K562 (cell line): ENCODE measurements at regions not wholly inside any gene's neighbourhood (a gene's known extent, or its start where the extent isn't known, plus 50 kb on each side); places are given as distances from the start of the nearest gene placed in this dataset.

ENCODE experiments used
- ARHGAP35 ChIP-seq: fragments of 450-650 bp; IDR thresholded peaks from 2 replicates; pipeline ENCODE4 v1.6.1; 2018; ENCODE audit not compliant: partially characterized antibody
- ATF1 ChIP-seq, 2 experiments: fragments of 450-650 bp in 1 of 2; IDR thresholded peaks; 2 replicates each; pipeline ENCODE4 v1.6.1; 2016; ENCODE audit warnings: missing compliant biosample characterization in 1 of 2, missing genetic modification characterization in 1 of 2
- CBX5 ChIP-seq: IDR thresholded peaks from 2 replicates; pipeline ENCODE4 v1.6.1; 2014; ENCODE audit warnings: low read depth, borderline replicate concordance
- E2F4 ChIP-seq: sonication (generic); formaldehyde crosslinking; IDR thresholded peaks from 2 replicates; pipeline ENCODE4 v1.8.0; 2022; ENCODE audit warnings: mild to moderate bottlenecking, low read depth, missing genetic modification reagents
- HMG20A ChIP-seq: fragments of 450-650 bp; formaldehyde crosslinking; conservative IDR thresholded peaks from 2 replicates; pipeline ENCODE4 v1.4.0; 2020; ENCODE audit warnings: mild to moderate bottlenecking, mixed read lengths
- POLR2AphosphoS5 ChIP-seq: IDR thresholded peaks from 2 replicates; pipeline ENCODE4 v1.6.1; 2011; ENCODE audit warnings: mild to moderate bottlenecking, low read depth, low read length, moderate library complexity; ENCODE audit not compliant: control insufficient read depth, insufficient read depth
- SMARCA5 ChIP-seq: fragments of 450-650 bp; IDR thresholded peaks from 2 replicates; pipeline ENCODE4 v1.6.1; 2016
- TBL1XR1 ChIP-seq, 2 experiments: IDR thresholded peaks; 2 replicates each; pipeline ENCODE4 v1.6.1; 2012; ENCODE audit warnings: improper control_type of control experiment in 2 of 2, low read length in 2 of 2, mild to moderate bottlenecking in 1 of 2
- TSC22D4 ChIP-seq: fragments of 450-650 bp; IDR thresholded peaks from 2 replicates; pipeline ENCODE4 v1.6.1; 2016; ENCODE audit warnings: missing genetic modification characterization, missing biosample characterization, control low read depth
- TF ChIP-seq, protein P1 (sequence below), 2 experiments: fragments of 450-650 bp in 1 of 2; IDR thresholded peaks; 2 replicates each; pipeline ENCODE4 v1.6.1; 2011 to 2017; ENCODE audit warnings: low read depth in 2 of 2, antibody characterized with exemption in 1 of 2, borderline replicate concordance in 1 of 2, low read length in 1 of 2, mild to moderate bottlenecking in 1 of 2, mixed read lengths in 1 of 2; ENCODE audit not compliant: control insufficient read depth in 1 of 2

DNA sequence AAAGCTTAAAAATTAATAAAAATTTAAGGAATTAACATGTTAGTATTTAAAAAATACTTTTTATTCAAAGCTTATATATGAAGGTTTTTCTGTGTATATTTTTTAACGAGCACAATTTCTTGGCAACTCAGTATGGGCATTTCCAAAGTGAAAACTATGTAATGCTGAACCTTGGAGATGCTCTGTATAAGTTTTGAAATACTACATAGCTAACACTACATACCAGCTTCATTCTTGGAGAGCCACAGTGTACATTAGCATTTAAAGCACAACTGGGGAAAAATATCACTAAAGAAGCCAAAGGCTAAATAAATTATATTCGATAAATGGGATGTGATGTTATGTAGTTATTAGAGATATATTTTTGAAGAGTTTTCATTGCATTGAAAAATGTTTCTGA, 446.5 kb downstream of the CCDC85A start:
- TF ChIP-seq CBX5 (no peak), TBL1XR1 (IDR thresholded peaks at IDR 0.05; ENCODE audit: low read length in 2 of 2) (no peak), E2F4 (CRISPR knock-in tag) (no peak), SMARCA5 (no peak), TSC22D4 (tag) (no peak), ATF1 (CRISPR knock-in tag; IDR thresholded peaks at IDR 0.05) (no peak), ATF1 (tag; IDR thresholded peaks at IDR 0.05) (no peak), HMG20A (CRISPR knock-in tag) (no peak), POLR2AphosphoS5 (no peak), ARHGAP35 (no peak)
- TF ChIP-seq, protein P1, sequence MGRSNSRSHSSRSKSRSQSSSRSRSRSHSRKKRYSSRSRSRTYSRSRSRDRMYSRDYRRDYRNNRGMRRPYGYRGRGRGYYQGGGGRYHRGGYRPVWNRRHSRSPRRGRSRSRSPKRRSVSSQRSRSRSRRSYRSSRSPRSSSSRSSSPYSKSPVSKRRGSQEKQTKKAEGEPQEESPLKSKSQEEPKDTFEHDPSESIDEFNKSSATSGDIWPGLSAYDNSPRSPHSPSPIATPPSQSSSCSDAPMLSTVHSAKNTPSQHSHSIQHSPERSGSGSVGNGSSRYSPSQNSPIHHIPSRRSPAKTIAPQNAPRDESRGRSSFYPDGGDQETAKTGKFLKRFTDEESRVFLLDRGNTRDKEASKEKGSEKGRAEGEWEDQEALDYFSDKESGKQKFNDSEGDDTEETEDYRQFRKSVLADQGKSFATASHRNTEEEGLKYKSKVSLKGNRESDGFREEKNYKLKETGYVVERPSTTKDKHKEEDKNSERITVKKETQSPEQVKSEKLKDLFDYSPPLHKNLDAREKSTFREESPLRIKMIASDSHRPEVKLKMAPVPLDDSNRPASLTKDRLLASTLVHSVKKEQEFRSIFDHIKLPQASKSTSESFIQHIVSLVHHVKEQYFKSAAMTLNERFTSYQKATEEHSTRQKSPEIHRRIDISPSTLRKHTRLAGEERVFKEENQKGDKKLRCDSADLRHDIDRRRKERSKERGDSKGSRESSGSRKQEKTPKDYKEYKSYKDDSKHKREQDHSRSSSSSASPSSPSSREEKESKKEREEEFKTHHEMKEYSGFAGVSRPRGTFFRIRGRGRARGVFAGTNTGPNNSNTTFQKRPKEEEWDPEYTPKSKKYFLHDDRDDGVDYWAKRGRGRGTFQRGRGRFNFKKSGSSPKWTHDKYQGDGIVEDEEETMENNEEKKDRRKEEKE (IDR thresholded peaks at IDR 0.05; ENCODE audit: borderline replicate concordance in 1 of 2, control insufficient read depth in 1 of 2, low read depth in 2 of 2, low read length in 1 of 2) = no peak
